CD4-positive, alpha-beta T cell treated with Interleukin-21 for 1 hour (primary cell): ENCODE measurements at regions not wholly inside any gene's neighbourhood (a gene's known extent, or its start where the extent isn't known, plus 50 kb on each side); places are given as distances from the start of the nearest gene placed in this dataset.
"Not testable (repeated sequence)": the region's sequence is repeated elsewhere in the genome, so short reads cannot be mapped to it uniquely, and the experiment has no call there.

Experiments used
- DNase-seq: peaks from one replicate; pipeline ENCODE4 v3.0.0-alpha.2; 2020

DNA sequence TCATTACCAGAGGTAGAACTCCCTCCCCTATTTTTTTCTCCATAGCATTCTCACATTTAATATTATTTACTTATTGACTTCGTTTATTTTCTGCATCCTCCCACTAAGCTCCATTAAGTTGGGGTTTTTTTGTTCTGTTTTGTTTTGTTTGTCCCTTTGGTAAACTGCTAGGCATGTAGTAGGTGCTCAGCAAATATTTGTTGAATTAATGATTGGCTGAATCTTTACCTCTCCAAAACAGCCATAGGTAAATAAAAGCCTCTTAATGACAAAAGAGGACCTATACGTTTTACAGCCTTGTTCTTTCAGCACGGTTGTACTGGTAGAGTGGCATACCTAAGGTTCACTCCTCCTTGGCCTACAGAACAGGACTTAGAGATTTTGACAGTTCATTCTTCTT is 52.0 kb downstream of the PRORP start:
- no peak for DNase-seq

DNA sequence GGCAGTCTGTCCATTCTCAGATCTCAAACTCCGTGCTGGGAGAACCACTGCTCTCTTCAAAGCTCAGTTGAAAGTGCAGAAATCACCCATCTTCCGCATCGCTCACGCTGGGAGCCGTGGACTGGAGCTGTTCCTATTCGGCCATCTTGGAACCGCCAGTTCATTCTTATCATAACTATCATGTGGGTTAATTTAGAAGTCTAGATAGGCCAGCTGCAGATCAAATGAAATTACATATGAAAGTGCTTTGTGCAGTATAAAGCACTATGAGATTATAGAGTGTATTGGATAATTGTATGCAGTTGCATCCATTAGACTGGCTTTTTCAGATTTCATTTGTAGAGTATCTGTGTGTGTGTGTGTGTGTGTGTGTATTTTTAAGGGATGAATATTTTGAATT is 57.8 kb downstream of the PRORP start:
- no peak for DNase-seq

DNA sequence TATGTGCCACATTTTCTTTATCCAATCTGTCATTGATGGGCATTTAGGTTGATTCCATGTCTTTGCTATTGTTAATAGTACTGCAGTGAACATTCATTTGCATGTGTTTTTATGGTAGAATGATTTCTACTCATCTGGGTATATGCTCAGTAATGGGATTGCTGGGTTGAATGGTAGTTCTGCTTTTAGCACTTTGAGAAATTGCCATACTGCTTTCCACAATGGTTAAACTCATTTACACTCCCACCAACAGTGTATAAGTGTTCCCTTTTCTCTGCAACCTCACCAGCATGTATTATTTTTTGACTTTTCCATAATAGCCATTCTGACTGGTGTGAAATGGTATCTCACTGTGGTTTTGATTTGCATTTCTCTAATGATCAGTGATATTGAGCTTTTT is 62.5 kb downstream of the PRORP start:
- not testable (repeated sequence) for DNase-seq

DNA sequence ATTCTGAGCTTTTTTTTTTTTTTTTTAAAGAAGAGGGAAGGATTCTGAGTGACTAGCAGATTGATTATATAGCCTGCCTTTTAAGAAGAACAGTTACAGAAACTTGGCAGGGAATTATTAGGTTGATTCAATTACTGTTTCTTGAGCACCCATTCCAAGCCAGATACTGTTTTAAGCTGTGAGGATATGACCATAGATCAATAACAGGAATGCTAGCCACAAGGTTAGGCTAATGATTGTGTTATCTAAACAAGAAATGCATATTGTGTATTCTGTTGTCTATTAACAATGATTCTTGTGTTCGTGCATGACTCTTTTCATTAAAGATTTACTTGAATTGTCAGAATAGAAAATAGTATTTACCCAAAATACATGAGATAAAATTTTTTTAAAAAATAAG is 67.1 kb downstream of the PRORP start:
- DNase-seq, result no peak

DNA sequence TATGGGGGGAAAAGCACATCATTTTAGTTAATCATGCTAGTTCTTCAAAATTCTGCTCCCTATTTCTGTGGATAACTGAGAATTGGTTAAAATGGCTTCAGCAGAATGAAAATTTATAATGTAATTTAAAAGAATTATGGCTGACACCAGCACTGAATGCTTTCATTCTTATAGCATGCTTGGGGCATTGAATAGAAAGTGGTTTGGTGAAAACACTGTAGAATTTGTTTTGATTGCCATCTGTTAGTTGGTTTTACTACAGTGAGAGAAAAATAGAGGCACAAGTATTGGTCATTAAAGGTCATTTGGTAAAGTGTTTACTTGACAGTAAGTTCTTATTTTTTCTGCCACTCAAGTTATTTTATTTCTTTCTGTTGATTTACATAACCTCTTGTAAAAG is 70.8 kb downstream of the PRORP start:
- DNase-seq, result no peak

DNA sequence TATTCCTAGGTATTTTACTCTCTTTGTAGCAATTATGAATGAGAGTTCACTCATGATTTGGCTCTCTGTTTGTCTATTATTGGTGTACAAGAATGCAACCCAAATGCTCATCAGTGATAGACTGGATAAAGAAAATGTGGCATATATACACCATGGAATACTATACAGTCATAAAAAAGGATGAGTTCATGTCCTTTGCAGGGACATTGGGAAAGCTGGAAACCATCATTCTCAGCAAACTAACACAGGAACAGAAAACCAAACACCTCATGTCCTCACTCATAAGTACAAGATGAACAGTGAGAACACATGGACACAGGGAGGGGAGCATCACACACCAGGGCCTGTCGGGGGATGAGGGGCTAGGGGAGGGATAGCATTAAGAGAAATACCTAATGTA is 71.8 kb downstream of the PRORP start:
- not testable (repeated sequence) for DNase-seq

DNA sequence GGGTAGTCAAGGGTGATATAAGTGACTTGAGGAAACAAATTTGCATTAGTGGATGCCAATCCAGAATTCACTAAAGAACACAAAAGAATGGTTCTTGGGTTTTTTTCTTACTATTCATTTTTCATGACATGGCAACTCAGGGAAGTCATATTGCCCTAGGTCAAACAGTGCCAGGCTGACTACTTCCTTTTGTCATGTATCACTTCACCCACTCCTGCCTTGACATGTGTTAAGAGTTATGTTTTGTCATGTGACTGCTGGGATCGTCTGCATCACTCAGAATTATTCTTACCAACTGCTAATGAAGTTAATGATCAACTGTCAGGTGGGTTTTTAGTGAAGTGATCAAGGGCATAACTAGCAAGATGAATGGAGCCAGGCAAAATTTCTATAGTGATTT is 74.2 kb downstream of the PRORP start:
- peak; percentile 44 for DNase-seq

DNA sequence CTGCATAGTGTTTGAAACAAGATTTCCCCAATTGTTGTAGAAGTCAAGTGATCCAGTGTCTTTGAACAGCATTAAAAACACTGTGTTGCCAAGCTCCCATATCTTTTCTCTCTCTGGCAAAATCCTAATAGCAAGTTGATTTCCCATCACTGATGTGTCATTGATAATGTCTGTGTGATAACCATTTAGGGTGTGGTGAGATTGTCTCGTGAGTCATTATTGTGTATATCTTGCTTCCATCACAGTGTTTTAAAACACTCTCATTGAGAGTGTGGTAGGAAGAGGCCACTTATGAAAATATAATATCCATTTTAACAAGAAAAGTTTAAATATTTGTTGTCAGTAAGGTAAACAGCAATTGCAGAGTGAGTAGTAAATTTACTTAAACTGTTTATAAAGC is 74.7 kb downstream of the PRORP start:
- peak; percentile 69 for DNase-seq

DNA sequence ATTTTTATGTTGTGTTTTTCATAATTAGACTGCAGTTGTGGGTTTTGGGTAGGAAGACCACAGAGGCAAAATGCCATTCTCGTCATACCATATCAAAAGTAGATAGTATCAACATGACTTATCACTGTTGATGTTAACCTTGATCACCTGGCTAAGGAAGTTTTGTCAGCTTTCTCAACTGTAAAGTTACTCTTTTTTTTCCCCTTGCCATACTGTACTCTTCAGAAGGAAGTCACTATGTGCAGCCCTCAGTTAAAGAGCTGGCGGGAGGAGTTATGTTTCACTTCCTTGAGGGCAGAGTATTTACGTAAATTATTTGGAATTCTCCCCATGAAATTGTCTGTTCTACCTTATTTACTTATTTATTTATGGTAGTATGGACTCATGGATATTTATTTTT is 78.7 kb downstream of the PRORP start:
- DNase-seq, result peak; percentile 48

DNA sequence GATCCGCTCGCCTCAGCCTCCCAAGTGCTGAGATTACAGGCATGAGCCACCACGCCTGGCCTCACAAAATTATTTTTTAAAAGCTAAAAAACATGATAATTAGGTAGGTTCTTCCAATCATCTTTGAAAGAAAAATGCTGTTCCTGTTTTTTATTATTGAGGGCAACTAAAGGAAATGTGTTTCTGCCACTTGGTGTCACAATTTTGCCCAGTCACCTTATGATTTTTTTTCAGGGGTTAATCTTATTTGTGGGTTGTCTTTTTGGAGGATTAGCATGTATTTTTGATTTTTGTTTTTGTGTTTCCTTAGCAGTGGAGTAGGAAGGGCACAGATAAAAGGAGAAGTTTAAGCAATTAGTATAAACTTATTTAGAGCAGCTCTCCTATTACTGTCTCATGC is 79.8 kb downstream of the PRORP start:
- no peak for DNase-seq

DNA sequence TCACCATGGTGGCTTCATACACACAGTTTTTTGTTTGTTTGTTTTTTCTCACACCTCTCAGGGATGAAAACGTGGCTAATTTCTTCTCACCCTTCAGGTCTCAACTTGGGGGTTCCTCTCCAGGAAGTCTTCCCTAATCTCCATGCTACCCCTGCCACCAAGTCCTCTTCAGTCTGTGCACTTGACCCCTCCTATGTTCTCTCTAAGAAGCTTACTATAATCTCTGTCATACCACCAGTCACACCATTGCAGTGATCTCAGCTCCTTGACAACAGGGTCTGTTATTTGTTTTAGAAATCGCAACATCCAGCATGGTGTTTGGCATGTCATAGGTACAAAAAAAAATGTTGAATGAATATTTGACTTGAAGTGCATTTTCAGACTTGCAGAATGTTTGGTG is 83.4 kb downstream of the PRORP start:
- DNase-seq, result no peak

DNA sequence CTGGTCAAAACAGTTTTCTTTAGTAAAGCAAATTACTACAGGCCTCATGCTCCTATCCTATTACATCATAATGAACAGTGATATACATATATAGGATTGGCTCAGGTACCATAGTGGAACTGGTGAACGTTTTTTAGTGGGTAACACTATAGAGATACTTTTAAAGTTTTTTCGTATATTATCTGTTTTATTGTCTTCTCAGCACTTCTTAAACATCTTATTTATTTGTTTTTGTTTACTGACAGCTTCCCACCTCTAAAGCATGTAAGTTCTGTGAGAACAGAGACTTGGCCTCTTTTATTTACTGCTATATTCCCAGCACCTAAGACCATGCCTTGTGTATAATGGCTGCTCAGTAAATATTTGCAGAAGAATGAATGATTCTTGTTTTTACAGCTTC is 81.1 kb upstream of the PSMA6 start:
- DNase-seq, result no peak

DNA sequence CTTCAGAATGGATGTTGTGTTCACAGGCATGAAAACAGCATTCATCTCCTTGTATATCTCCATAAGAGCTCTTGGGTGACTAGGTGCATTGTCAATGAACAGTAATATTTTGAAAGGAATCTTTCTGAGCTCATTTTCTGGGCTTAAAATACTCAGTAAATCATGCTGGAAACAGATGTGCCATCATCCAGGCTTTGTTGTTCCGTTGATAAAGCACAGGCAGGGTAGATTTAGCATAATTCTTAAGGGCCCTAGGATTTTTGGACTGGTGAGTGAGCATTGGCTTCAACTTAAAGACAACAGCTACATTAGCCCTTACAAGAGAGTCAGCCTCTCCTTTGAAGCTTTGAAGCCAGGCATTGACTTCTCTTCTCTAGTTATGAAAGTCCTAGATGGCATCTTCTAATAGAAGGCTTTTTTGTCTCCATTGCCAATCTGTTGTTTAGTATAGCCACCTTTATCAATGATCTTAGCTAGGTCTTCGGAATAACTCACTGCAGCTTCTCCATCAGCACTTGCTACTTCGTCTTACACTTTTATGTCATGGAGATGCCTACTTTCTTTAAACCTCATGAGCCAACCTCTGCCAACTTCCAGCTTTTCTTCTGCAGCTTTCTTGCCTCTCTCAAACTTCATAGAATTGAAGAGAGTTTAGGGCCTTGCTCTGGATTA is 79.6 kb upstream of the PSMA6 start:
- DNase-seq, result no peak

DNA sequence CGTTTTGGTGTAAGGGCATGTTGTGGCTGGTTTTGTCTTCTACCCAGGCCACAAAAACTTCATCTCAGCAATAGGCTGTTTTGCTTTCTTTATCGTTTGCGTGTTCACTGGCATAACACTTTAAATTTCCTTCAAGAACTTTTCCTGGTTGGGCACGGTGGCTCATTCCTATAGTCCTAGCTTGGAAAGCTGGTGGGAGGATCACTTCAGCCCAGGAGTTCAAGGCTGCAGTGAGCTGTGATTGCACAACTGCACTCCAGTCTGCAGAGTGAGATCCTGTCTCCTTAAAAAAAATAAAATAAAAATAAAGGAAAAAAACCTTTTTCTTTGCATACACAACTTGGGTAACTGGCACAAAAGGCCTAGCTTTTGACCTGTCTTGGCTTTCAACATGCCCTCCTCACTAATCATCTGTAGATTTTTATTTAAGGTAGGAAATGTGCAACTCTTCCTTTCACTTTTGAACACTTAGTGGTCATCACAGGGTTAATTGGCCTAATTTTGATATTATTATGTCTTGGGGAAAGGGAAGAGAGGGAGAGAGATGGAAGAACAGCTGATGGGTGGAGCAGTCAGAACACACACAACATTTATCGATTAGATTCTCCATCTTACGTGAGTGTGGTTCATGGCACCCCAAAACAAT is 78.9 kb upstream of the PSMA6 start:
- no peak for DNase-seq

DNA sequence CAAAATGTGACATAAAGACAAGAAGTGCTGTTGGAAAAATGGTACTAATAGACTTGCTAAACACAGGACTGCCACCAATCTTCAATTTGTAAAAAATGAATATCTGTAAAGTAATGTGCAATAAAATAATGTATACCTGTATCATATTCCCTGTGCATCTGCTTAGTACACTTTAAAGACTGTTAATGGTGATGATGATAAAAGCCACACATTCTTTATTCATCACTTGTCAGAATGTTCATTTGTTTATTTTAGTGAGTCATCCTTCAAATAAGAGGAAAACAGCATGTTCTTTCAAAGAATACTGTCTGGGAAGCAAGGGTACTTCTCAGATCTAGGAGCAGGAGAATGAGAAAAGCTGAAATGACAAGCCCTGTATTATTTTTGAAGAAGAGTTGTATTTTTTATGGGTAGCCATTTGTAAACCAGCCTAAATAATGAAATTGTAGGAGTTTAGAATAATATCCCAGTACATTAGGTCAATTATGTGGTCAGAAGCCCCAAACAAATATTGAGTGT is 78.3 kb upstream of the PSMA6 start:
- no peak for DNase-seq

DNA sequence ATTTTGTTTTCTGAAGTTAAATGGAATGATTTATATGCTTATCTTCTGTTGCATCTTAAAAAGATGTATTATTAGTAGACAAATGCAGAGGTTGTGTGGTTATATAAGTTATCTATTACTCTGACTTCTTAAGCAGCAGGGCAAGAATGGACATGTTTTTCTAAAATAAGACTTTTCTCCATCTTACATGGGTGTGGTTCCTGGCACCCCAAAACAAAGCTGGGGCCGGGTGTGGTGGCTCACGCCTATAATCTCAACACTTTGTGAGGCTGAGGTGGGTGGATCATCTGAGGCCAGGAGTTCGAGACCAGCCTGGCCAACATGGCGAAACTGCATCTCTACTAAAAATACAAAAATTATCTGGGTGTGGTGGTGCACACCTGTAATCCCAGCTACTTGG is 77.8 kb upstream of the PSMA6 start:
- DNase-seq, result not testable (repeated sequence)

DNA sequence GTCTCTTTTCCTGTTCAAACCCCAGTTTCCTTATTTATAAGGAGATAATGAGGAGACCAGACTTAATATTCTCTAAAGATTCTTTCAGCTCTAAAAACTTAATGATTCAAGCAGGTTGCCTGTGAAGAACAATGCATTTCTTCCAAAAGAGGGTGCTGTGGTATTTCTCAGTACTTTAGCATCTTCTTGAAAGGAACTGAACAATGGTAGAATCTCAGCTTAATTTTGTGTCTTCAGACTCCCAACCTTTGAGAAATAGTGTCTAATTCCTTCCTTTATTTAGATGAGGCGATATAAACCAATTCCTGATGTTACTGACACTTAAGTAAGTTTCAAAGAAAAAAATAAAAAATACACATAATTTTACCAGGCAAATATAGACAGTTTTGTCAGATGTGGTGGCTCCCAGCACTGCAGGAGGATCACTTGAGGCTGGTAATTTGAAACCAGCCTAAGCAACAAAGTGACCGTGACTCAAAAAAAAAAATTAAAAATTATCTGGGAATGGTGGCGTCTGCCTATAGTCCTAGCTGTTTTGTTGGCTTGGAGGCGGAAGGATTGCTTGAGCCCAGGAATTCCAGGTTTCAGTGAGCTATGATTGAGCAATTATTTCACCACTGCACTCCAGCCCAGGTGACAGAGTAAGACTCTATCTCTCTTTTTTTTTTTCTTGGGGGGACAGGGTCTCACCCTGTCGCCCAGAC is 76.9 kb upstream of the PSMA6 start:
- DNase-seq, result peak; percentile 36

DNA sequence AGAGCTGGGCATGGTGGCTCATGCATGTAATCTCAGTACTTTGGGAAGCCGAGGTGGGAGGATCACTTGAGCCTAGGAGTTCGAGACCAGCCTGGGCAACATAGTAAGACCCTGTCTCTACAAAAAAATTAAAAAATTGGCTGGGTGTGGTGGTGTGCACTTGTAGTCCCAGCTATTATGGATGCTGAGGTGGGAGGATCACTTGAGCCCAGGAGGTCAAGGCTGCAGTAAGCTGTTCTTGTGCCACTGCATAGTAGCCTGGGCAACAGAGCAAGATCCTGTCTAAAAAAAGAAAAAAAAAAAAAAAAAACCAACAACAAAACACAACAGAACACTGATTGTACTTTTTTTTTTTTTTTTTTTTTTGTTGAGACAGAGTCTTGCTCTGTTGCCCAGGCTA is 74.0 kb upstream of the PSMA6 start:
- DNase-seq, result not testable (repeated sequence)

DNA sequence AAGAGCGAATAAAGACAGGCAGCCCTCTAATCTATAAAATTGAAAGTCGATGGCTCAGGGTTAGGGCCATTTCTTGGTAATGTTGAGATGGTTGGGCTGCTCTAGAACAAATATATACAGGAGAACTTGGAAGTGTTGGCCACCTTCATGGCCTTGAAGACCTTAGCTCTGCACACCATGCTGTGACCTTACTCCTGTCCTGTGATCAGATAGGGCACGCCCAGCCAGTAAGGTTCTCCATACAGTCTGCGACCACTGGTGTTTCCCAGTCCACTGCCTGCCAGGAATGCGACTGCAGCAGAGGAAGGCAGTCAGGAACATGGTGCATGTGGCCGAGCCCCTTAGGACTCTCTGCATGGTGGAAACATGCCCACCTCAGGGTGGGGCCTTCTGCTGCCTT is 73.2 kb upstream of the PSMA6 start:
- DNase-seq, result no peak

DNA sequence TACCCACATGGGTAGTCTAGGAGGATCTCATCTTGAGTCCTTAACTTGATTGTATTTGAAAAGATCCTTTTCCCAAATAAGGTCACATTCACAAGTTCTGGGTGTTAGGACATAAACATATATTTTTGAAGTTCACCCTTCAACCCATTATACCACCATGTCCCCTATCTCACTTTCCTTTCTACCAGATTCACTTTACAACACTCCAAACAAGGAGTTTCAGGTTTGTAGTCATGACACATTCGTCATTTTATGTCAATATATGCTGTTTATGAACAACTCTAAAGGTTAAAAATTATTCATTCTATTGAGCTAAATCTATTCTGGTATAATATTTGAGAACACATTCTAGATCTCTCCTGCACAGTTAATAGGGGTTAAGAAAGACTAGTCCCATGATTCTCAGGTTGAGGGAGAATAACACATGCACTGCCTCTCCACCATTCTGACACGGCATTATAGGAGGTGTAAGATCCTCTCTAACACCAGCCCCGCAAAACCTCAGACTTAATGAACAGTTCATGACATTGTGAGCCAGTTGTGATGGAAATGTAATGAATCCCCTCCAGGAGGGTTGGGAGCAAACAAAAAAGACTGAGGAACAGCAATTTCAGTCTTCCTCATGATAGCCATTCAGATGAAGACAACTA is 72.0 kb upstream of the PSMA6 start:
- no peak for DNase-seq

DNA sequence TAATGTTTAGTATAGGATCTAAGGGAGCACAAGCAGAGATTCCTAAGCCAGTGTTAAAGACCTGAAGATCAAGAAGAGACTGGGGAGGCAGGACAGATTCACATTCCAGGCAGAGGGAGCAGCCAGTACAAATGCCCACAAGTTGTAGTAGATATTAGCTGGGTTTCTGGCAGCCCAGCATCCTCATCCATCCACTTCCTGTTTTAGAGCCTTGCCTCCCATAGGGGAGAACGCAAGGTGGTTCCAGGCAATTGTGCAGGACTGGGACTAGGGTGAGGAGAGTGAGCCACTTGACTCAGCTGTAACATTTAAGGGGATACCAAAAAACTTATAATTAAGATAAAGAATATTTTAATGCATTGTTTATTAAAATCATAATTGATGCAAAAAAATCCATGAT is 71.3 kb upstream of the PSMA6 start:
- DNase-seq, result no peak

DNA sequence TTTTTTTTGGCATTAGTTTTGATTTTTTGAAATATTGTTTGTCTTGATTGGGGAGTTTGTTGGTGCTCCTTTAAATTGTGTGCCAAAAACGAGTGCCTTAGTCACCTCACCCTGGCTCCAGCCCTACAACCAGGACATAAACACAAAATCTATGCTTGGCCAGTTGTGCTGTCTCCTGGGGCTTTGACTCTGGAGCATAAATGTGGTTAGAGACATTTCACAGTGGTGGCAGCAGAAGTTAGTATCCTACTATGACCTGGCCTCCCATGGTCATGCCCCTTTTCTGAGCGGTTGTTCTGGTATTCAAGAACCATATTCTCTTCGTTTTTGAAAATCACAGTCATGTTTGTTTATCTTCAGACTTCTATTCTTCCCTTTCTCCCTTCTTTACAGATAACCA is 70.7 kb upstream of the PSMA6 start:
- DNase-seq, result no peak

DNA sequence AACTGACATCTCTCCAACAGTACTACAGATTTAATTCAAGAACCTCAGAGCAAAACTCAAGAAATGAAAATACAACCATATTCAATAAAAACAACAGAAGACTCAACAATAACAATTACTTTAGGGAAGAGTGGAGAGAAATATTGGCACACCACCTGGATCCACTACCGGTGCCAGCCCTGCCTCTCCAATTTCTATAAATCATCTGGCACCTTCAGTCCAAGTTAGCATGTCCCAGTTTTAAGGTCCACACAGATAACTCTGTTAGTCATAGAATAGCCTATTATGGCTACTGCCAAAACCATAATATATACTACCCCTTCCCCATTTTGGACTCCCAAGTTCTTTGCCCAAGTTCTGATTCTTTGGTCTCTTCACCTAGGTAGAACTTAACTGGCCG is 69.9 kb upstream of the PSMA6 start:
- DNase-seq, result no peak
